SK-N-MC (cell line): ENCODE measurements at regions not wholly inside any gene's neighbourhood (a gene's known extent, or its start where the extent isn't known, plus 50 kb on each side); places are given as distances from the start of the nearest gene placed in this dataset.

Experiments
- EZH2 ChIP-seq: fragments of 200-600 bp; sonication (generic); IDR thresholded peaks from one replicate; pipeline ENCODE4 v1.6.1; 2017; ENCODE audit warnings: antibody characterized with exemption
- POLR2AphosphoS5 ChIP-seq: IDR thresholded peaks from 2 replicates; pipeline ENCODE4 v1.6.1; 2012; ENCODE audit warnings: mild to moderate bottlenecking, low read depth, low read length, borderline replicate concordance

GRCh38 chr7:115724400-115725056 is 306.0 kb downstream of the TFEC start:
- no peak; the same call in 1 of the 2 replicates for TF ChIP-seq POLR2AphosphoS5
- no peak for TF ChIP-seq EZH2
